Body of pancreas (tissue), 4 donors: ENCODE measurements at regions not wholly inside any gene's neighbourhood (a gene's known extent, or its start where the extent isn't known, plus 50 kb on each side); places are given as distances from the start of the nearest gene placed in this dataset.

Experiments used
- POLR2A ChIP-seq, 3 donors: fragments of 450-650 bp; IDR thresholded peaks; one replicate each; pipeline ENCODE4 v1.6.1; 2016; ENCODE audit warnings: antibody characterized with exemption in 3 of 3, mild to moderate bottlenecking in 2 of 3
- TF ChIP-seq, protein P1 (sequence below), 7 experiments: fragments of 450-650 bp in 4 of 7; fragments of 200-600 bp in 3 of 7; sonication (generic) in 3 of 7; IDR thresholded peaks; one replicate each; pipeline ENCODE4 v1.5.1; 2016 to 2019; ENCODE audit warnings: antibody characterized with exemption in 7 of 7

DNA sequence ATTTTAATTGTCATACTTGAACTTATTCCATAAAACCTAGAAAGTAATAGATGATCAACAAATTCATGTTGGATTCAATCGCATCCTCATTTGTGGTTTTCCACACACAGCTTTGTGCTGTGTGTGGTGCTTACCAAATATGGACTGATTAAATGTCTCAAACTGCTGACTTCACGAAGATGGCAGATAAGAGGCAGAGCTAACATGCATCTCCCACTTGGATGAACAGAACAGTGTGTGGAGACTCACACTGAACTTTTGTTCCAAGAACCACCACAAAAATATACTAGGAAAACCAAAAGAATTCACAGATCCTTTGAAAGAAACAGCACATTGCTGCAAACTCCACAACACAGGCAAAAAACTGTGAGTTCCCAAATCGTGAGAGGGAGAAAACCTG is 603.7 kb downstream of the TENT5A start:
- TF ChIP-seq, protein P1, sequence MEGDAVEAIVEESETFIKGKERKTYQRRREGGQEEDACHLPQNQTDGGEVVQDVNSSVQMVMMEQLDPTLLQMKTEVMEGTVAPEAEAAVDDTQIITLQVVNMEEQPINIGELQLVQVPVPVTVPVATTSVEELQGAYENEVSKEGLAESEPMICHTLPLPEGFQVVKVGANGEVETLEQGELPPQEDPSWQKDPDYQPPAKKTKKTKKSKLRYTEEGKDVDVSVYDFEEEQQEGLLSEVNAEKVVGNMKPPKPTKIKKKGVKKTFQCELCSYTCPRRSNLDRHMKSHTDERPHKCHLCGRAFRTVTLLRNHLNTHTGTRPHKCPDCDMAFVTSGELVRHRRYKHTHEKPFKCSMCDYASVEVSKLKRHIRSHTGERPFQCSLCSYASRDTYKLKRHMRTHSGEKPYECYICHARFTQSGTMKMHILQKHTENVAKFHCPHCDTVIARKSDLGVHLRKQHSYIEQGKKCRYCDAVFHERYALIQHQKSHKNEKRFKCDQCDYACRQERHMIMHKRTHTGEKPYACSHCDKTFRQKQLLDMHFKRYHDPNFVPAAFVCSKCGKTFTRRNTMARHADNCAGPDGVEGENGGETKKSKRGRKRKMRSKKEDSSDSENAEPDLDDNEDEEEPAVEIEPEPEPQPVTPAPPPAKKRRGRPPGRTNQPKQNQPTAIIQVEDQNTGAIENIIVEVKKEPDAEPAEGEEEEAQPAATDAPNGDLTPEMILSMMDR (IDR thresholded peaks at IDR 0.05) = no peak
- TF ChIP-seq POLR2A (IDR thresholded peaks at IDR 0.05) = no peak
